ENCODE measurements at regions not wholly inside any gene's neighbourhood (a gene's known extent, or its start where the extent isn't known, plus 50 kb on each side); places are given as distances from the start of the nearest gene placed in this dataset.

DNA sequence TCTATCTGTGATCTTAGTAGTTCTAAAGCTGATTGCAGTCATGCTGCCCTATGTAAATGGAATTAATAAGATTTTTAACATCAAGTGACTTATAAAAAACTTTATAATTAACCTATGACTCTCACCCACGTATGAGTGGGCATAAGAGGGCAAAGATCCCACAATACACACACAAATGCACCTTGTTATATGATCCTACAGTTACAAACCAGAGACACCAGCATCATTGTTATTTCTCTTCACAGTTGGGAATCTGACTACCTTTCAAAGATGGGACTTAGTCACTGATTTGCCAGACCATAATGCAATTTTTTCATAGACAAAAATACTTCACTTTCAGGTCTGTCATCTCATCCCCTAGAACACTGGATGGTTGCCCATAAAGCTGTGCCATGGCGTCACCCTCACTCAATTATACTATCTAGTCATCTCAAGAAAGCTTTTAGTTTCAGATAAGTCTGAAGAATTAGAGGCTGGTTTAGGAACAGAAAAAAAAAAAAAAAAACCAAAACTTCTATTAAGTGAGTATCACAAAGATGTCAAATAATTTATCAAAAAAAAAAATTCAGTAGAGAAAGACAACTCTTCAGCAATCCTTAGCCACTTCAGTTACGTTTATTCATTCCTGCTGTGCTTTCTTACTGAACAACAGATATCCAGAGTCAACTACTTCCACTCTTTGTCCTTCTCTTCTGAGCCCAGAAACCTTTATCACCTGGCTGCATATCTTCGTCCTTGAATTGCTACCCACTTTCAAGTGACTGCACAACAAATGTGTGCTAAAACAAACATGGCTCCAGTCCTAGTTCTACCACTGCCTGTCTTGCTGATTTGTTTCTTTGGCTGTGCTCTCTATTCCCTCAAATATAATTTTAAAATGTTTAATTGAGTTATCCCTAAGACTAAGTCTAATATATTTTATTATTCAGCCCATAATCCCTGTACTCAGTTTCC lies 175.0 kb upstream of the CHRM2 start:
- peak; percentile 97 for TF ChIP-seq GATA3 (IDR thresholded peaks at IDR 0.05; ENCODE audit: low read depth, low read length)
- TF ChIP-seq GATA2 (IDR thresholded peaks at IDR 0.05; ENCODE audit: low read depth, low read length): peak; percentile 86

DNA sequence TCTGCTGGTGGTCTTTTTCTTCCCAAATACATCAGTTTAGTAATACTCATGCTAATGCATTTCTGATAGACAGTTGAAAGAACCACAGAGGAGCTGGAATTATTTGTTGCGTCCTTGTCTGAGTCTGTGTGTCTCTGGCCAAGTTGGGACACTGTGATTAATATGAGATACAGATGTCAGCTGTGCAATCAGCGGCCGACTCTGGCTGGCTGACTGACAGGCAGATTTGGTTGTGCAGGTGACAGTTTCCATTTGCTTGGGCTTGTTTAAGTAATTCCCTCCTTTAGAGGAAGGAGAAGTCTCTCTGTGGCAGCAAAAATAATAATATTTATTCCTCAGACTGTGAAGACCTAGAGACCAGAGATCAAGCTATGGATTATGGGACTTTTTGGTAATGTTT lies 176.2 kb upstream of the CHRM2 start:
- no peak for TF ChIP-seq GATA3 (IDR thresholded peaks at IDR 0.05; ENCODE audit: low read depth, low read length)
- TF ChIP-seq GATA2 (IDR thresholded peaks at IDR 0.05; ENCODE audit: low read depth, low read length): peak; percentile 55

DNA sequence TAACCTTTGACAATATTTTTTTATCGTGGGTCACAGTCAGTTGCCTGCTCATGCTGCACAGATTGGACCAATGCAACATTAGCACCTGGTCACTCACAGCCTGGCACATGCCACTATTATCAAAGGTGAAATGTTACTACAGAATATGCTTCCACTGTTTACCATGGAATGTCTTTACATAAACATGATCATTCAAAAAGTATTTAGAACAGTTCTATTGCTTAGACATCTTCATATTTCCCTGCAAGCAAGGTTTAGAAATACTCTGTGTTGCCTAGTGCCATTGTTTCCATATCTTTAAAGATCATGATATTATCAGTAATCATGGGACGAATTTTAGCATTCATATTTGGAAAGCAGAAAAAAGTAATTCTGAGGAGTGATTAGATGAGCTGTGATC lies 179.9 kb upstream of the CHRM2 start:
- TF ChIP-seq GATA2 (IDR thresholded peaks at IDR 0.05; ENCODE audit: low read depth, low read length) (no peak), GATA3 (IDR thresholded peaks at IDR 0.05; ENCODE audit: low read depth, low read length) (no peak)

DNA sequence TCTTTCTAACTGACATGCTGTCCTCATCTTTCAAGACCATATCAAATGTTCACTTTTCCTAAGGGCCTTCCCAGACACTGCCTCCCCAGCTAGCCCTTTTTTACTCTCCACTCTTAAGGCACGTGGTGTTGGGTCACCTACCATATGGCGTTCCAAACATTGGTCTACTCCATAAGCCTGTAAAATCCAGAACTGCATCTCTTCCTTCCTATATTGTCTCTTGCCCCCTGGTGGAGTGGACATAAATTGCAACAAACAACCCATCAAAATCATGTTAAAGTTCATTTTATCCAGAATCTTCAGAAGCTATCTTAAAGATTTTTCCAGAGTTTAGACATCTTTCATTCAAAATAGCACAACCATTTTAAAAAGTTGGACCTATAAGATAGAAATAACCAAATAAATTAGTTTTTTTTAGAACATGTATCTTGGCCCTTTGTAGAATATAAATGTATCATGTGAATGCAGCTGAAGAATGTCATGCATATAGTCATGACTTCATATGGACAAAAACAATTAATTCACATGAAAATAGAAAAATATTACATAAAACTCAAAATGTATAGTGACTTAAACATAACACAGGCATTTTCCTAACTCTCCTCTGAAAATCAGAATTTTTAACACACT lies 180.6 kb upstream of the CHRM2 start:
- no peak for TF ChIP-seq GATA2 (IDR thresholded peaks at IDR 0.05; ENCODE audit: low read depth, low read length)
- no peak for TF ChIP-seq GATA3 (IDR thresholded peaks at IDR 0.05; ENCODE audit: low read depth, low read length)

DNA sequence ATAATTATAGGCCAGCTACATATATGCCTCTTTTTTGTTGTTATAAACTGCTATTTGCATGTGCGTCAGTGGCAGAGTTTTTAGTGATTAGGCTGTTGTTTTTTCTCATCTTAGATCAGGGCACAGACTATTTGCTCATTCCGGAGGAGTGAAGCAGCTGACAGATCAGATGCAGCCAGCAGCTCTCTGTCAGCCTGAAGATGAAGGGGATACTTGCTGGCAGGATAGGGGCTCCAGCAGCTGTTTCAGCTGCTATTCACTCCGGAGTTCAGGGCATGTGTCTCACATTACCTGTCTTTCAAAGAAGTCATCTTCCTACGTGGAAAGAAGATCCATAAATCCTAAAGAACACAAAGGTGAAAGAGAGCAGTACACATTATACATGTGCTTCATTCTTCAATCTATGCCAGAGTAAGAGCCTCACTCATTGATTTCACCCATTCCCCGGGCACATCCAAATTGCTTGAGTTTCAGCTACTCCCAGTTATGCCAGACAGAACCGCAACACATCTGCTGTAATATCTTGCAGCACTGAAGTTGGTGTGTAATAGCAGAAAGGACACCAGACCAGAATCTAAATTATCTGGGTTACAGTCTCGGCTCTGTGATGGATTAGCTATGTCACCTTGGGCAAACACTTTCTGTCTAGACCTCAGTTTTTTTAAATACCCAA lies 182.8 kb upstream of the CHRM2 start:
- TF ChIP-seq GATA3 (IDR thresholded peaks at IDR 0.05; ENCODE audit: low read depth, low read length) (no peak), GATA2 (IDR thresholded peaks at IDR 0.05; ENCODE audit: low read depth, low read length) (peak; percentile 50; the same call in 1 of the 2 replicates)

DNA sequence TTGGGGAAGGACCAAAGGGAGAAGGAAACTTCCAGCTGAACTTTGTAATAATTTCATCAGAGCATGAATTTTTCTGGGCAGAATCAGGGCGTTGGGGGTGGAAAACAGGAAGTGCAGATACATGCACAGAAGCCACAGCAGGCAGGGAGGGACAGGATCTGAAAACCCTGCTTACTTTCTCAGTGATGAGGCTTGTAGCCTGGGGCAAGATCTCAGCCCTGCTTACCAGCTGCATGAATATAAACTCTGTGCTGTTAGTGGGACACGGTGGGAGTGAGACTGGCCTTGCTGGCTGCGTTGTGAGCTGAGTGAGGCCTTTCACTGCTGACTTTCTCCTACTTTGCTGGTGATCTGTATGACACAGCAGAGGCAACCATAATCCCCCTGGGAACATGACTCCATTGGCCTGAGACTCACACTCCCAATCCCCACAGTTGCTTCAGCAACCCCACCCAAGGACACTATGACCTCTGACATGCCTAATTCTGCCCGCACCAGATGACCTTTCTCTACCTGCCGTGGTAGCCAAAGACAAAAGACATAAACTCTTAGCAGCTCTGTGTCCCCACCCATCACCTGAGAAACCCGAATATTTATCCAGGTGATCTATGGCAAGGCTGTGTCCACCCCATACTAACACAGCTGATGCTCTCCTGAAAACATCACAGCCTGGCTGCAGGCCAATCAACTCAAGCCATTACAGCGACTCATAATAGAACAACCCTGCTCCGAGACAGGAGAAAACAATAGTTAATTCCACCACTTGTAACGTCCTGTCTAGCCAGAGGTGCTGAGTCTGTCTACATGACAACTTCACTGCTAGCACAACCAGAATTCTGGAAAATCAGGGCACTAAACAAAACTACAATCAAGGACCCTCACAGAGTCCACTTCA lies 190.7 kb upstream of the CHRM2 start:
- TF ChIP-seq GATA2 (IDR thresholded peaks at IDR 0.05; ENCODE audit: low read depth, low read length) (no peak), GATA3 (IDR thresholded peaks at IDR 0.05; ENCODE audit: low read depth, low read length) (no peak)

DNA sequence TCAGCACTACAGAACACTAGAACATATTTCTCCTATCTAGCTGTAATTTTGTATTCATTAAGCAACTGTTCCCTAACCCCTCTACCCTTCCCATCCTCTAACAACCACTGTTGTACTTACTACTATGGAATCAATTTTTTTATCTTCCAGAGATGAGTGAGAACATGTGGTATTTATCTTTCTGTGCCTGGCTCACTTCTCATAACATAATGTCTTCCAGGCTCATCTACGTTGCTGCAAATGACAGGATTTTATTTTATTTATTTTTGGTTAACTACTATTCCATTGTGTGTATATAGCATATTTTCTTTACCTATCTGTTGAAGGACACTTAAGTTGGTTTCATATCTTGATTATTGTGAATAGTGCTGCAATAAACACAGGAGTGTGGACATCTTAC lies 200.9 kb upstream of the CHRM2 start:
- TF ChIP-seq GATA2 (IDR thresholded peaks at IDR 0.05; ENCODE audit: low read depth, low read length) (peak; percentile 31; the same call in 1 of the 2 replicates), GATA3 (IDR thresholded peaks at IDR 0.05; ENCODE audit: low read depth, low read length) (no peak)

DNA sequence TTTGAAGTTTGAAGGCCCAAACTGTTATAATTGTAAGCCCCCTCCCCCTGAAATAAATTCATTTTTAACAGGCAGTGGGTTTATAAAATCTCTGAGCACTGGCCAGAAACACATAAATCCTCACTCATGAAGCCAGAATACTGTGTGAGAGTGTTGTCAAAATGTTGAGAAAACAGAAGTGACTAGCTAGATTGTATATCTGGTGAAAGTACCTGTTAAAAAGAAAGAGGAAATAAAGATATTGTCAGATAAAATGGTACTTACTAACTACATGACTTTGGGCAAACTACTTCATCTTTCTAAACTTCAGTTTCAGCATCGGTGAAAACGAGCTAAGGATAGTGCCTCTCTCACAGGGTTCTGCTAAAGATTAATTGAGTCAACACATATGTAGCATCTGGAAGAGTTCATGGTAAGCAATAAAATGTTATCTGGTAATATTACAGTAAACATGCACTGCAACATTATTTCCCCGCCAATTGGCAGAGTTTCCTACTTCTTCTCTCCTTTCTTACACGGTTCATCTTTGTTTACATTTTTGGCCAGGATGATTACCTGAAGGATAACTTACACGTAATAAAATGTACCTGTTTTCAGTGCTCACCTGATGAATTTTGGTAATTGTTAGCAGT lies 202.5 kb upstream of the CHRM2 start:
- TF ChIP-seq GATA3 (IDR thresholded peaks at IDR 0.05; ENCODE audit: low read depth, low read length) (peak; percentile 20; the same call in 1 of the 2 replicates), GATA2 (IDR thresholded peaks at IDR 0.05; ENCODE audit: low read depth, low read length) (peak; percentile 40; the same call in 1 of the 2 replicates)

DNA sequence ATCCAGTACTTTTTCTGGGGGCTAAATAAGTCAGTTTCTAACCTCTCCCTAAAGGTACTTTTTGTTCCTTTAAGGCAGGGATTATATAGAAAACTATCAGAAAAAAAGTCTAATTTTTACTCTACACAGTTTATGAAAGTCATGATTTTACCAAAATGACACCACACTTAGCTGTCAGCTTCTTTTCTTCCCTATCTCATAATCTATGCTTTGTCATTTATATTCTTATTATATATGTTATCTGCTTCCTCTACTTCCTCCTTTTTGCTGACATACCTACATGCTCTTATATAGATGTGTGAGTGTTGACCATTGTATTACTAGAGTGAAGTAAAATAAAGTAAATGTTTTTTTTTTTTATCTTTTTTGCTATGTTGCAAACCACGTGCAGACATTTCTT lies 203.9 kb upstream of the CHRM2 start:
- TF ChIP-seq GATA3 (IDR thresholded peaks at IDR 0.05; ENCODE audit: low read depth, low read length) (no peak), GATA2 (IDR thresholded peaks at IDR 0.05; ENCODE audit: low read depth, low read length) (no peak)

DNA sequence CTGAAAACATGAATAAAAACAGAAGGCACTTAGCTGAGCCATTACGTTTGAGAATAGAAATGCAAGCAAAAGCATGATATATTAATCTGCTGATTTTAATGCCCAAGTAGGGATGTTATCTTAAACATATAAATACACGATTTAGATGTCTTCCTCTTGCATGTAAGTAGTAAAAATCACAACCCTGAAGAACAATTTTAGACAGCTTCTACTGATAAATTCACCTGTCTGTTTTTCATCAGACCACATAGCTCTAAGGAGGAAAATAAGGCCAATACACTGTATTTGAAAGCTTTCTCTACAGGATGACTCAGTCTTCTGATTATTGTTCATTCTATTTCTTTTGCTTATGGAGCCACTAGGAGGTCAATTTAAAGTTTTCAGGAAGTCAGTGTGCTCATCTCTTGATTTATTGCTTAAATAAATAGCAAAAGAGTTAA lies 210.9 kb upstream of the CHRM2 start:
- no peak for TF ChIP-seq GATA2 (IDR thresholded peaks at IDR 0.05; ENCODE audit: low read depth, low read length)
- TF ChIP-seq GATA3 (IDR thresholded peaks at IDR 0.05; ENCODE audit: low read depth, low read length): no peak

DNA sequence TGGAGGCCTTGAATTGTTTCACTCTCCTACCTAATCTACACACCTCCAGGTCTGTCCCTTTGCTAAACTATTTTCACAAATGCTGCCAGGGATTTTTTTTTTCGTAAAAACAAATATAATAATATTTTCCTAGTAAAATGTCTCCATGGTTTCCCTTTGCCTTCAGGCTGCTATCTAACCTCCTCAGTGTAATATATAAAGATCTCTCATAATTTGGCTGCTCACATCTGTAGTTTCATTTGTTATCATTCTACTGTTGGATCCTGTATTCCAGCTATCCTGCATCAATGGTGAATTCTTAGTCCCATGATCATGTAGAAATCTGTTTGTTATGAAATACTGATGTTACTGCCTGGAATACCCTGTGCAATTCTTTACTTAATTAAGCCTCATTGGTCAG lies 211.9 kb upstream of the CHRM2 start:
- TF ChIP-seq GATA3 (IDR thresholded peaks at IDR 0.05; ENCODE audit: low read depth, low read length): no peak

DNA sequence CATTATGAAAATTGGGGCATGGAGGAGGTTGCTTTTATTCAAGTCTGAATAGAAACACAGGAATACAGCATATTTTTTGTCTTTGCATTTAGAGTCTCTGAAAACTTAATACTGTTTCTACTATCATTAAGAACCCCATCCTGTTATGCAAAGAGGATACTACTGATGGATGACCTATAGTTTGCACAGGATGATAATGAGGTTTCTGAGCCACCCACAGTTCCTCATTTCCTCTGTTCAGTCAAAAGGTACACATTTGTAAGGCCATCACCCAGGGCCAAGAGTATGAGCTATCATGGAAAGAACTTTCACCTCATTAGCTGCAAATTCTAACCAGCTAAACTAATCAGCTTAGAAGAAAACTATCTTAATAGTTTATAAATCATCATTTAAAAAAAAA lies 213.0 kb upstream of the CHRM2 start:
- TF ChIP-seq GATA2 (IDR thresholded peaks at IDR 0.05; ENCODE audit: low read depth, low read length): no peak
- TF ChIP-seq GATA3 (IDR thresholded peaks at IDR 0.05; ENCODE audit: low read depth, low read length): no peak

DNA sequence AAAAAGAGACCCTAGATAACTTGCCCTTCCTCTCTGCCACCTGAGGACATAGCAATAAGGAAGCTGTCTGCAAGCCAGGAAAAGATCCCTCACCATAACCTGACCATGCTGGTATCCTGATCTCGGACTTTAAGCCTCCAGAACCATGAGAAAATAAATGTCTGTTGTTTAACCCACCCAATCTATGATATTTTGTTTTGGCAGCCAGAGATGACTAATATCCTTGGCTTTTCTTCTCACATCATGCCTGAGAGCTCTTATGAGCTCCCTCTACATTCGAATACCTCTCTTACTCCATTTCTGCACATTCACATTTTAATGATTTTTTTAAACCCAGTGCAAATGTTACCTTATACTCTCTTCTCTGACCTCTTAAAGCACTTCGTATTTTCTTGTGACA lies 214.0 kb upstream of the CHRM2 start:
- TF ChIP-seq GATA2 (IDR thresholded peaks at IDR 0.05; ENCODE audit: low read depth, low read length) (no peak), GATA3 (IDR thresholded peaks at IDR 0.05; ENCODE audit: low read depth, low read length) (no peak)

All from SH-SY5Y (cell line).